ENCODE measurements at regions not wholly inside any gene's neighbourhood (a gene's known extent, or its start where the extent isn't known, plus 50 kb on each side); places are given as distances from the start of the nearest gene placed in this dataset.

GRCh38 chr12:97797473-97797872, 334.9 kb downstream of the RMST start:
- Histone ChIP-seq H3K9me3 (peaks cover 0 to 2% (median 0%) of the 10 kb centered on the region in 4 donors), H3K4me1 (no peaks in the 10 kb centered on the region), H3K4me3 (no peak overlapping the region), H3K27ac (no peak overlapping the region), H3K36me3 (no peaks in the 10 kb centered on the region), H3K27me3 (no peaks in the 10 kb centered on the region)
- DNase-seq (ENCODE audit: low spot score in 2 of 2): no peak
- 90 to 94% methylated on average over 3 of the region's 3 CpGs for WGBS, 2 donors
- TF ChIP-seq EP300 (IDR thresholded peaks at IDR 0.05) (no peak), CTCF (IDR thresholded peaks at IDR 0.05) (no peak), POLR2A (IDR thresholded peaks at IDR 0.05) (no peak)

- H3K27me3 ChIP-seq: no peaks in the 10 kb centered on the region
- TF ChIP-seq EP300 (IDR thresholded peaks at IDR 0.05): no peak
- TF ChIP-seq CTCF (IDR thresholded peaks at IDR 0.05): no peak
- no peak for TF ChIP-seq POLR2A (IDR thresholded peaks at IDR 0.05)
- WGBS, 2 donors: 87 to 88% methylated on average over 3 of the region's 3 CpGs
Observed at GRCh38 chr12:97800561-97800960, 338.0 kb downstream of the RMST start.

GRCh38 chr12:97801471-97802059, 339.0 kb downstream of the RMST start:
- H3K27ac ChIP-seq: no peak overlapping the region
- 79 to 80% methylated on average over 5 of the region's 5 CpGs for WGBS, 2 donors
- no peak for DNase-seq (ENCODE audit: low spot score in 2 of 2)
- no peaks in the 10 kb centered on the region for H3K9me3 ChIP-seq
- no peaks in the 10 kb centered on the region for H3K4me1 ChIP-seq
- H3K36me3 ChIP-seq: no peaks in the 10 kb centered on the region
- no peaks in the 10 kb centered on the region for H3K27me3 ChIP-seq
- no peak for TF ChIP-seq EP300 (IDR thresholded peaks at IDR 0.05)
- no peak for TF ChIP-seq CTCF (IDR thresholded peaks at IDR 0.05)
- TF ChIP-seq POLR2A (IDR thresholded peaks at IDR 0.05): no peak
- no peak overlapping the region for H3K4me3 ChIP-seq

More at GRCh38 chr12:97800561-97800960, 338.0 kb downstream of the RMST start:
- Histone ChIP-seq H3K9me3 (no peaks in the 10 kb centered on the region), H3K4me1 (no peaks in the 10 kb centered on the region), H3K27ac (no peak overlapping the region), H3K4me3 (no peak overlapping the region), H3K36me3 (no peaks in the 10 kb centered on the region)
- no peak for DNase-seq (ENCODE audit: low spot score in 2 of 2)

GRCh38 chr12:97805146-97805545, 342.5 kb downstream of the RMST start:
- Histone ChIP-seq H3K27me3 (no peaks in the 10 kb centered on the region), H3K27ac (no peak overlapping the region), H3K36me3 (no peaks in the 10 kb centered on the region), H3K9me3 (no peaks in the 10 kb centered on the region), H3K4me3 (no peak overlapping the region), H3K4me1 (no peaks in the 10 kb centered on the region)
- 35 to 49% methylated on average over 8 of the region's 8 CpGs for WGBS, 2 donors
- no peak for TF ChIP-seq POLR2A (IDR thresholded peaks at IDR 0.05)
- TF ChIP-seq CTCF (IDR thresholded peaks at IDR 0.05): no peak
- DNase-seq (ENCODE audit: low spot score in 2 of 2): no peak

- Histone ChIP-seq H3K4me3 (no peak overlapping the region), H3K27me3 (no peaks in the 10 kb centered on the region), H3K9me3 (no peaks in the 10 kb centered on the region), H3K27ac (no peak overlapping the region), H3K36me3 (no peaks in the 10 kb centered on the region), H3K4me1 (no peaks in the 10 kb centered on the region)
- 81 to 86% methylated on average over 2 of the region's 2 CpGs for WGBS, 2 donors
- TF ChIP-seq CTCF (IDR thresholded peaks at IDR 0.05): no peak
- DNase-seq (ENCODE audit: low spot score in 2 of 2): no peak
Observed at GRCh38 chr12:97813301-97813700, 350.7 kb downstream of the RMST start.

Measured in tibial nerve (tissue), 4 donors.